Adrenal gland (tissue), 5 donors: ENCODE measurements at regions not wholly inside any gene's neighbourhood (a gene's known extent, or its start where the extent isn't known, plus 50 kb on each side); places are given as distances from the start of the nearest gene placed in this dataset.

Source experiments
- CTCF ChIP-seq, 6 experiments: fragments of 450-650 bp in 4 of 6; fragments of 200-600 bp in 2 of 6; sonication (generic) in 1 of 6; IDR thresholded peaks; 1 replicate in 5 of 6; 2 replicates in 1 of 6; pipeline versions ENCODE4 v1.5.1 to v1.8.0; 2016 to 2021; ENCODE audit warnings: antibody characterized with exemption in 6 of 6, mild to moderate bottlenecking in 2 of 6, moderate library complexity in 1 of 6
- POLR2A ChIP-seq, 2 donors: fragments of 450-650 bp; IDR thresholded peaks; one replicate each; pipeline ENCODE4 v1.6.1; 2017; ENCODE audit warnings: antibody characterized with exemption in 2 of 2, mild to moderate bottlenecking in 2 of 2, moderate library complexity in 1 of 2
- donor health status: DM: no; HTN: no; CAD: no.

GRCh38 chr7:130982160-130982638 lies 248.2 kb upstream of the KLF14 start:
- TF ChIP-seq CTCF (IDR thresholded peaks at IDR 0.05), result peak; percentile 40 to 68 (median 61)
- no peak for TF ChIP-seq POLR2A (IDR thresholded peaks at IDR 0.05)
